H9 (cell line): ENCODE measurements at regions not wholly inside any gene's neighbourhood (a gene's known extent, or its start where the extent isn't known, plus 50 kb on each side); places are given as distances from the start of the nearest gene placed in this dataset.

Experiments
- DNase-seq: peaks from one replicate; pipeline ENCODE4 v3.0.0-alpha.2; 2017
- H2AFZ ChIP-seq: one replicate; pipeline ENCODE4 v1.6.1; 2013; ENCODE audit warnings: mild to moderate bottlenecking, low read length, control low read depth, moderate library complexity
- H2AK5ac ChIP-seq: 2 replicates; pipeline ENCODE4 v1.6.1; 2013; ENCODE audit warnings: low read length, control low read depth, mixed read lengths; ENCODE audit not compliant: insufficient read length
- H2BK120ac ChIP-seq: one replicate; pipeline ENCODE4 v1.6.1; 2013; ENCODE audit warnings: low read depth, mild to moderate bottlenecking, low read length, control low read depth, inconsistent platforms; ENCODE audit not compliant: poor library complexity, severe bottlenecking
- H2BK12ac ChIP-seq: 2 replicates; pipeline ENCODE4 v1.6.1; 2013; ENCODE audit warnings: low read length, control low read depth, mixed read lengths, low read depth; ENCODE audit not compliant: insufficient read length
- H2BK15ac ChIP-seq: 2 replicates; pipeline ENCODE4 v1.6.1; 2013; ENCODE audit warnings: low read depth, low read length, control low read depth
- H2BK20ac ChIP-seq: one replicate; pipeline ENCODE4 v1.6.1; 2013; ENCODE audit warnings: low read depth, mild to moderate bottlenecking, low read length, control low read depth, inconsistent platforms; ENCODE audit not compliant: poor library complexity, severe bottlenecking
- H2BK5ac ChIP-seq: 2 replicates; pipeline ENCODE4 v1.6.1; 2013; ENCODE audit warnings: low read length, control low read depth, mixed read lengths; ENCODE audit not compliant: insufficient read length
- H3K14ac ChIP-seq: 2 replicates; pipeline ENCODE4 v1.6.1; 2013; ENCODE audit warnings: low read length, control low read depth; ENCODE audit not compliant: insufficient read depth
- H3K18ac ChIP-seq: 2 replicates; pipeline ENCODE4 v1.6.1; 2013; ENCODE audit warnings: low read depth, mild to moderate bottlenecking, mixed read lengths, low read length, control low read depth; ENCODE audit not compliant: insufficient read length
- H3K23ac ChIP-seq: 2 replicates; pipeline ENCODE4 v1.6.1; 2013; ENCODE audit warnings: low read length, control low read depth, mixed read lengths, low read depth; ENCODE audit not compliant: insufficient read length
- H3K23me2 ChIP-seq: 2 replicates; pipeline ENCODE4 v1.6.1; 2013; ENCODE audit warnings: low read depth, mild to moderate bottlenecking, mixed read lengths, low read length, control low read depth; ENCODE audit not compliant: insufficient read length, poor library complexity, severe bottlenecking
- H3K27ac ChIP-seq: 2 replicates; pipeline ENCODE4 v1.5.1; 2013; ENCODE audit warnings: low read length, control low read depth, mixed read lengths, low read depth; ENCODE audit not compliant: insufficient read length
- H3K27me3 ChIP-seq: 2 replicates; pipeline ENCODE4 v1.6.1; 2013; ENCODE audit warnings: low read length, control low read depth, inconsistent platforms; ENCODE audit not compliant: insufficient read depth
- H3K4ac ChIP-seq: 2 replicates; pipeline ENCODE4 v1.6.1; 2013; ENCODE audit warnings: low read depth, mild to moderate bottlenecking, control low read depth, inconsistent platforms, low read length, moderate library complexity
- H3K4me1 ChIP-seq: 2 replicates; pipeline ENCODE4 v1.6.1; 2013; ENCODE audit warnings: low read length, control low read depth, inconsistent platforms; ENCODE audit not compliant: insufficient read depth
- H3K4me2 ChIP-seq: 2 replicates; pipeline ENCODE4 v1.6.1; 2013; ENCODE audit warnings: low read length, control low read depth, mixed read lengths; ENCODE audit not compliant: insufficient read length, insufficient read depth
- H3K56ac ChIP-seq: 2 replicates; pipeline ENCODE4 v1.6.1; 2013; ENCODE audit warnings: low read depth, mild to moderate bottlenecking, mixed read lengths, low read length, control low read depth; ENCODE audit not compliant: insufficient read length
- H3K79me1 ChIP-seq: 2 replicates; pipeline ENCODE4 v1.6.1; 2013; ENCODE audit warnings: low read depth, mild to moderate bottlenecking, moderate library complexity, low read length, control low read depth, inconsistent platforms; ENCODE audit not compliant: insufficient read depth, poor library complexity, severe bottlenecking
- H3K79me2 ChIP-seq: 2 replicates; pipeline ENCODE4 v1.6.1; 2013; ENCODE audit warnings: low read length, control low read depth, inconsistent platforms; ENCODE audit not compliant: insufficient read depth
- H3K9ac ChIP-seq: 2 replicates; pipeline ENCODE4 v1.6.1; 2013; ENCODE audit warnings: low read length, control low read depth, mixed read lengths; ENCODE audit not compliant: insufficient read length; ENCODE audit errors: extremely low read depth
- H3K9me3 ChIP-seq: one replicate; pipeline ENCODE4 v1.6.1; 2013; ENCODE audit warnings: low read depth, low read length, inconsistent platforms; ENCODE audit not compliant: control insufficient read depth
- H3T11ph ChIP-seq: one replicate; pipeline ENCODE4 v1.6.1; 2013; ENCODE audit warnings: mild to moderate bottlenecking, low read length, control low read depth, inconsistent platforms
- H4K20me1 ChIP-seq: one replicate; pipeline ENCODE4 v1.6.1; 2013; ENCODE audit not compliant: control insufficient read depth, insufficient read length, insufficient read depth
- H4K5ac ChIP-seq: 2 replicates; pipeline ENCODE4 v1.6.1; 2013; ENCODE audit warnings: low read depth, mild to moderate bottlenecking, mixed read lengths, low read length, control low read depth; ENCODE audit not compliant: insufficient read length
- H4K8ac ChIP-seq: replicated peaks from 2 replicates; pipeline ENCODE4 v1.6.1; 2013; ENCODE audit warnings: low read length, control low read depth, mixed read lengths, low read depth; ENCODE audit not compliant: insufficient read length
- H4K91ac ChIP-seq: 2 replicates; pipeline ENCODE4 v1.6.1; 2013; ENCODE audit warnings: low read depth, mild to moderate bottlenecking, moderate library complexity, mixed read lengths, low read length, control low read depth; ENCODE audit not compliant: insufficient read length
- H3K27ac Mint-ChIP-seq, 3 experiments: 2 replicates in 2 of 3; 3 replicates in 1 of 3; pipeline ENCODE4 v1.8.0; 2020 to 2021; ENCODE audit warnings: mixed read lengths in 3 of 3, mild to moderate bottlenecking in 1 of 3, moderate library complexity in 1 of 3
- H3K27me3 Mint-ChIP-seq: 2 replicates; pipeline ENCODE4 v1.8.0; 2021; ENCODE audit warnings: low read depth, mild to moderate bottlenecking, moderate library complexity, mixed read lengths
- H3K36me3 Mint-ChIP-seq, 3 experiments: 2 replicates in 2 of 3; 3 replicates in 1 of 3; pipeline ENCODE4 v1.8.0; 2020 to 2021; ENCODE audit warnings: low read depth in 3 of 3, mixed read lengths in 3 of 3; ENCODE audit not compliant: insufficient read depth in 1 of 3
- H3K4me1 Mint-ChIP-seq, 2 experiments: 2 replicates each; pipeline ENCODE4 v1.8.0; 2020; ENCODE audit warnings: mixed read lengths in 2 of 2
- H3K4me3 Mint-ChIP-seq, 2 experiments: 2 replicates in 1 of 2; 3 replicates in 1 of 2; pipeline ENCODE4 v1.8.0; 2020 to 2021; ENCODE audit warnings: mild to moderate bottlenecking in 2 of 2, mixed read lengths in 2 of 2, moderate library complexity in 1 of 2
- H3K9me3 Mint-ChIP-seq, 2 experiments: 2 replicates in 1 of 2; 3 replicates in 1 of 2; pipeline ENCODE4 v1.8.0; 2020; ENCODE audit warnings: mild to moderate bottlenecking in 2 of 2, mixed read lengths in 2 of 2, moderate library complexity in 1 of 2
- CTCF ChIP-seq: fragments of 200-600 bp; sonication (generic); conservative IDR thresholded peaks from 3 replicates; pipeline ENCODE4 v1.8.0; 2021; ENCODE audit warnings: antibody characterized with exemption, mild to moderate bottlenecking
- WGBS: extraction: QIAGEN DNeasy Blood & Tissue Kit; methylation state at CpG from one replicate; pipeline ENCODE4 v1.1.7; 2013; ENCODE audit warnings: missing lambda C conversion rate, low lambda C conversion rate, mixed read lengths; ENCODE audit not compliant: insufficient read length; ENCODE audit errors: extremely low coverage; 5-methylcytosine and 5-hydroxymethylcytosine counted together

- Histone ChIP-seq H2BK120ac (no peak overlapping the region), H3K4ac (no peak overlapping the region), H2BK20ac (no peak overlapping the region), H3K14ac (no peak overlapping the region), H3K18ac (no peak overlapping the region), H3T11ph (no peak overlapping the region), H2AFZ (no peak overlapping the region), H3K23ac (no peak overlapping the region), H2BK15ac (no peak overlapping the region), H3K4me2 (no peak overlapping the region), H3K27ac (no peak overlapping the region), H2BK5ac (no peak overlapping the region), H3K27me3 (no peaks in the 10 kb centered on the region), H3K4me1 (no peaks in the 10 kb centered on the region), H3K9me3 (no peaks in the 10 kb centered on the region), H4K91ac (no peak overlapping the region), H4K20me1 (no peaks in the 10 kb centered on the region), H3K79me2 (no peaks in the 10 kb centered on the region), H4K8ac (no peak overlapping the region), H2BK12ac (no peak overlapping the region), H3K56ac (no peak overlapping the region), H3K9ac (no peak overlapping the region), H4K5ac (no peak overlapping the region), H2AK5ac (no peak overlapping the region), H3K79me1 (no peaks in the 10 kb centered on the region), H3K23me2 (no peaks in the 10 kb centered on the region)
- Mint-ChIP-seq H3K36me3 (peaks cover 0 to 22% (median 5%) of the 10 kb centered on the region in 3 experiments; a peak in 4 of 7 replicates), H3K27me3 (no peaks in the 10 kb centered on the region), H3K27ac (no peak overlapping the region), H3K9me3 (peaks cover 16 to 19% of the 10 kb centered on the region in 2 experiments), H3K4me3 (no peak overlapping the region), H3K4me1 (no peaks in the 10 kb centered on the region; a peak in 1 of 4 replicates)
- DNase-seq: no peak
- WGBS: no CpG with 5 or more reads among the region's 2 CpGs
- no peak for TF ChIP-seq CTCF
These were observed 505.7 kb upstream of the MDFIC2 start for GRCh38 chr3:70818145-70818544.
